Astrocyte of the spinal cord (primary cell): ENCODE measurements at regions not wholly inside any gene's neighbourhood (a gene's known extent, or its start where the extent isn't known, plus 50 kb on each side); places are given as distances from the start of the nearest gene placed in this dataset.

ENCODE experiments used
- DNase-seq: peaks from one replicate; pipeline ENCODE4 v3.0.0; 2011; ENCODE audit warnings: low read depth, low spot score
- H3K4me3 ChIP-seq: 2 replicates; pipeline ENCODE4 v1.5.1; 2011; ENCODE audit warnings: low read depth, mild to moderate bottlenecking, low read length, moderate library complexity
- in situ Hi-C: cut with HindIII; loops from 2 replicates; pipeline ENCODE4 v1.10.0; 2017; ENCODE audit warnings: low sequenced_read_pairs
- TF ChIP-seq, protein P1 (sequence below): IDR thresholded peaks from 2 replicates; pipeline ENCODE4 v1.5.1; 2012; ENCODE audit warnings: low read depth, mild to moderate bottlenecking, low read length, inconsistent platforms

DNA sequence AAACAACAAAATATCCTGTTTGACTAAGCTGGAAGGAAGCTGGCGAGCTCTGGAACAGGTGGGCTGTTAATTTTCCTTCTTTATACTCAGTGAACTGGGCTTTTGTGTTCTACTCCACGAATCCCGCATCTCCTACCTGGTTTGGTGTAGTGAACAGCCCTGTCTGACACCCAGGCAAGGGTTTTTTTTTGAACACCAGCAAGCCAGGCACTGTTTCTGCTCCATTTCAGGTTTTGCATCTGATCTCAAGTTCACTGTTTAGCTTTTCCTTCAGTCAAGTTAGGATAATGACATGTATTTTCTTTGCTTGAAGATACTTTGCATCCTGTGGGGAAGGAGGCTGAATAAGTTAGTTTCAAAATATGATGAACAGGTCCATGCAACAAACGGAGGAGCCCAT, 204.5 kb downstream of the SEMA6A start:
- DNase-seq: no peak
- in situ Hi-C loops: no loop called here
- TF ChIP-seq, protein P1, sequence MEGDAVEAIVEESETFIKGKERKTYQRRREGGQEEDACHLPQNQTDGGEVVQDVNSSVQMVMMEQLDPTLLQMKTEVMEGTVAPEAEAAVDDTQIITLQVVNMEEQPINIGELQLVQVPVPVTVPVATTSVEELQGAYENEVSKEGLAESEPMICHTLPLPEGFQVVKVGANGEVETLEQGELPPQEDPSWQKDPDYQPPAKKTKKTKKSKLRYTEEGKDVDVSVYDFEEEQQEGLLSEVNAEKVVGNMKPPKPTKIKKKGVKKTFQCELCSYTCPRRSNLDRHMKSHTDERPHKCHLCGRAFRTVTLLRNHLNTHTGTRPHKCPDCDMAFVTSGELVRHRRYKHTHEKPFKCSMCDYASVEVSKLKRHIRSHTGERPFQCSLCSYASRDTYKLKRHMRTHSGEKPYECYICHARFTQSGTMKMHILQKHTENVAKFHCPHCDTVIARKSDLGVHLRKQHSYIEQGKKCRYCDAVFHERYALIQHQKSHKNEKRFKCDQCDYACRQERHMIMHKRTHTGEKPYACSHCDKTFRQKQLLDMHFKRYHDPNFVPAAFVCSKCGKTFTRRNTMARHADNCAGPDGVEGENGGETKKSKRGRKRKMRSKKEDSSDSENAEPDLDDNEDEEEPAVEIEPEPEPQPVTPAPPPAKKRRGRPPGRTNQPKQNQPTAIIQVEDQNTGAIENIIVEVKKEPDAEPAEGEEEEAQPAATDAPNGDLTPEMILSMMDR: no peak
- H3K4me3 ChIP-seq: no peak overlapping the region

GRCh38 chr5:116365006-116365496, 209.6 kb downstream of the SEMA6A start:
- in situ Hi-C loops: no loop called here

DNA sequence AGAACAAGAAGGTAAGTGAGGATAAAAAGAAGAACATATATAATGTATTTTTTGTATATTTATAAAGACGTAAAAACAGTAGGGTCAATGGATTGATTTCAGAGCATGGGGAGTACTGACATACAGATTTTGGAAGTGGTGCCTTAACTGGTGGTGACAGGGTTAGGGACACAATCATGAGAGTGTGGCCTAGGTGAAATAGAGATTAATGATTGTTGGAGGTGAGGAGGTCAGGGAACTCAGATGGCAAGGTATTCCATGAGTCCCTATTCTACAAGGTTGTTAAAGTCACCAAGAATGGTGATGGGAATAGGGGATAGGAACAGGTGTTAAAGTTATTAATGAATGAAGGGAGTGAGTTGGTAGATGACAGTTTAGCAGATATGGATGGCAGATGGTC, 210.8 kb downstream of the SEMA6A start:
- in situ Hi-C loops: no loop called here
- TF ChIP-seq, protein P1: no peak
- H3K4me3 ChIP-seq: no peak overlapping the region
- DNase-seq: no peak

More at GRCh38 chr5:116365006-116365496, 209.6 kb downstream of the SEMA6A start:
- no peak for DNase-seq
- H3K4me3 ChIP-seq: no peak overlapping the region
- TF ChIP-seq, protein P1: no peak

DNA sequence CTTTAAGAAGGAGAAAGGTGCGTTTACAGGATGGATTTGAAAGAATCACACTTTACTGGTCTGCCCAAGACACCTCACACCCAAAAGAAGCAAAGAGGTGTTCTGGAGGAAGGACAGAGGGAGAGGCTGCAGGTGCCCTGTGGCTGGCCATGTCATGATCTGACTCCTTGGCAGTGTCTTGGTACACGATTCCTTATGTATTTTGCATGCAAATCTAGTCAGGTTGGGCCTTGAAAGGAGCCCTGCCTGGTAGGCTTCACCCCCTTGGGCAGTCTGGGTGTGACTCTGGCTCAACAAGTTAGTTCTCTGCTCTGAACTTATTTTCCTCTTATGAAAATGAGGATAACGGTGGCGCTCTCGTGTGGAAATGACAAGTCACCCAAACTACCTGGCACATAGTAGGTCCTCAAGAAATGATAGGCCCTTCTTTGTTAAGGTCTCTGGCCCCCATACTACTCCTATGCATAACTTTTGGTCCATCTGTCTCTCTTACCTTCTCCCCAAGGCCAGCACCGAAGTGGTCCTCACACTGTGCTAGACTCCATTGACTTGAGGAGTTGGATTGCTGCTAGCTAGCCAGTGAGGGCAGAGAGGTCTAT, 212.5 kb downstream of the SEMA6A start:
- H3K4me3 ChIP-seq: peak overlapping the region; percentile 27
- in situ Hi-C loops: no loop called here
- TF ChIP-seq, protein P1: no peak
- no peak for DNase-seq

DNA sequence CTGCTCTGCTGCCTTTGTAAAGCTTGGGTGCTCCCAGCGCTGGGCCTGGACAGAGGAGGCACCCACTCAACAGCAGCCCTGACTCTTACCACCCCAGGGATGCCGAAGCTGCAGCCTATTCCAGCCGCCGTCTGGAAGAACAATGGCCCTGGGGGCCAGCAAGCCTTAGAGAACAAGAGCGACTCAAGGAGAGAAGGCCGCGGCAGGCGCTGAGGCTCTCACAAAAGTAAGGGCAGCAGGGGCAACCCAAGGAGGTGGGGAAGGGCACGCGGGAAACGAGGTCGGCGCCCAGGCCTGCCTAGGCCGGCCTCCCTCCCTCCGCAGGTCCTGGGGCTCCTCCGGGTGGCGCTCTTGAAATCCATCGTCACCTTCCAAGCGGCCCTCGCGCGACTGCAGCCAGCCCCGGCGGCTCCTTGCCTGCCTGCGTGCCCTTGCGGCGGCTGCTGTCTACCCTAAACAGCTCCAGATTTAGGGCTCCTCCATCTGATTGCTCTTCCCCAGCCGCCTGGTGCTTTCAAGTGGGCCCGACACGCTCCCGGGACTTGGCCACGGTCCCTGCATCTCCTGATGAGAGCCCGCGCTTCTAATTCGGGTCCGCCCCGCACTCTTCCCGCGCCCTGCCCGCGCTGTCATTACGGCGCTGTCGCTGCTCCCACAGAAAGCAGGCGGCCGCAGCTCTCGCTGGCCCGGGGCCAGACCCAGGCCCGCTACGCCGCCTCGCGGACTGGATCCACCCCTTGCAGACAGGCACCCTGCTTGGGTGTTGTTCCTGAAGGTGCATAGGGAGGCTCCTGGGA, 213.3 kb downstream of the SEMA6A start:
- TF ChIP-seq, protein P1: peak; percentile 33
- H3K4me3 ChIP-seq: peak overlapping the region; percentile 27
- DNase-seq: peak; percentile 27
- in situ Hi-C loops: no loop called here

DNA sequence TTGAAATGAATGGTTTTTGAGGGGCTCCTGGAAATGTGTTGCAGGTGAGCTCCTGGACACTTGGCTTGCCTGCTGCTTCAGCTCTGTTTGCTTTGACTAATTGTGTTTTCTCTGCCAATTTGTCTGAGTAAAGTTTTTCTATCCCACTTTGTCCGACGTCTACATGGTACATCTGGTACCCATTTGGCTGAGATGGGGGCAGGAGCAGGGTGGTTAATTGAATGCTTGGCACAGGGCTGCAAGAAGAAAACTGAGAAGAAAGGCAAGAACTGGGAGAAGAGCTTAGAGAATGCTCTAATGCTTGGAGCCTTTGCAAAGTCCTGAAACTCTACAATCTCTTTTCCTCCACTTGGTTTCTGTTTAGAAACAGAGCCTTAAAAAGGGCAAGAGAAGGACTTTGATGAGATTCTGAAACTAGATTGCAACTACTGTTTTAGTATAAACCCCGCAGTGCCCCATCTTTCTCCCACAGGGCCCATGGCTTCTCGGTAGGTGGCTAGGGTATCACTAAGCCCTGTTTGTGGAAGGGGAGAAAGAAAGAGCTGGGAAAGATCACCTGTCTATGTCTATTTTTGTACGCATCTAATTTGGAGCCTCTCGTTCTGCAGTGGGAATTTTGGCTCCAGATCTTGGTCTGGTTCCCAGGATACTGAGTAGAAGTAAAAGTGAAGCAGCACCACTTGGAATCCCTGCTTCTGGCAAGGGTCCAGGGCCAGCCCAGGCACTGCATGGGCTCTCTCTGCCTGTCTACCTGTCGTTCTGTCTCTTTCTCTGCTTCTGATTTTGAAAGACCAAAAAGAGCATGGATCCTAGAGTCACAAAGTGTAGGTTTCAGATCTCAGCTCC, 214.4 kb downstream of the SEMA6A start:
- no peak overlapping the region for H3K4me3 ChIP-seq
- TF ChIP-seq, protein P1: no peak
- DNase-seq: peak; percentile 10
- in situ Hi-C loops: no loop called here
